ENCODE measurements at regions not wholly inside any gene's neighbourhood (a gene's known extent, or its start where the extent isn't known, plus 50 kb on each side); places are given as distances from the start of the nearest gene placed in this dataset.

DNA sequence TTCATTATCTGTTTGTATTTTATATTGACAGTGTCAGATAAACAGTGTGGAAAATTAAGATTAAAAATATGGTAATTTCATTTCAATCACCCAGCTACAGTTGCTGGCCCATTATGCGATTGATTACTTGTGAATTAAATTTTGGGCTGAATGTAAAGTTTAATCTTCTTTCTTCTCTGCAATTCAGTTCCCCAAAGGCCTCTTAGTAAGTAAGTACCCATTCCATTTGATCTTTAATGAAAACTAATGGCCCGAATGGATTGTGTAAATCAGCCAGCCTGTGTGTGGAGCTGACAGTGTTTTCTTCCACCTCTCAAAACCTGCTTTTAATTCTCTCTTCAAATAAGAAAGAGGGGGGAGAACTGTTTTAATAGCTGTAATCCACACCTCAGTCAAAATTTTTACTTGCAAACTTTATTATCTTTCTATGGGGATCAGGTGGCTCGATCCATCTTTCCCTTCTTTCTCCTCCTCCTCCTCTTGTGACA, 307.1 kb downstream of the IL20RB start:
- no peaks in the 10 kb centered on the region for H3K9me3 ChIP-seq
- H3K27me3 ChIP-seq (replicated peaks in 1 of 7) = peaks cover 0 to 11% (median 0%) of the 10 kb centered on the region in 7 donors
- H3K36me3 ChIP-seq = no peaks in the 10 kb centered on the region
- TF ChIP-seq, protein P1, sequence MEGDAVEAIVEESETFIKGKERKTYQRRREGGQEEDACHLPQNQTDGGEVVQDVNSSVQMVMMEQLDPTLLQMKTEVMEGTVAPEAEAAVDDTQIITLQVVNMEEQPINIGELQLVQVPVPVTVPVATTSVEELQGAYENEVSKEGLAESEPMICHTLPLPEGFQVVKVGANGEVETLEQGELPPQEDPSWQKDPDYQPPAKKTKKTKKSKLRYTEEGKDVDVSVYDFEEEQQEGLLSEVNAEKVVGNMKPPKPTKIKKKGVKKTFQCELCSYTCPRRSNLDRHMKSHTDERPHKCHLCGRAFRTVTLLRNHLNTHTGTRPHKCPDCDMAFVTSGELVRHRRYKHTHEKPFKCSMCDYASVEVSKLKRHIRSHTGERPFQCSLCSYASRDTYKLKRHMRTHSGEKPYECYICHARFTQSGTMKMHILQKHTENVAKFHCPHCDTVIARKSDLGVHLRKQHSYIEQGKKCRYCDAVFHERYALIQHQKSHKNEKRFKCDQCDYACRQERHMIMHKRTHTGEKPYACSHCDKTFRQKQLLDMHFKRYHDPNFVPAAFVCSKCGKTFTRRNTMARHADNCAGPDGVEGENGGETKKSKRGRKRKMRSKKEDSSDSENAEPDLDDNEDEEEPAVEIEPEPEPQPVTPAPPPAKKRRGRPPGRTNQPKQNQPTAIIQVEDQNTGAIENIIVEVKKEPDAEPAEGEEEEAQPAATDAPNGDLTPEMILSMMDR (IDR thresholded peaks at IDR 0.05 in 8 of 11, conservative IDR thresholded peaks at IDR 0.05 in 3 of 11) = no peak
- TF ChIP-seq POLR2AphosphoS5 (IDR thresholded peaks at IDR 0.05) (no peak), POLR2A (IDR thresholded peaks at IDR 0.05) (no peak)
- 79 to 84% (median 81%) methylated on average over 3 of the region's 3 CpGs for WGBS, 5 donors
- DNase-seq = no peak
- no peak overlapping the region for H3K27ac ChIP-seq
- no peaks in the 10 kb centered on the region for H3K4me1 ChIP-seq
- intact Hi-C loops (cut with DNase I; ENCODE audit: low total_unique reads) = no loop called here
- no peak overlapping the region for H3K4me3 ChIP-seq

DNA sequence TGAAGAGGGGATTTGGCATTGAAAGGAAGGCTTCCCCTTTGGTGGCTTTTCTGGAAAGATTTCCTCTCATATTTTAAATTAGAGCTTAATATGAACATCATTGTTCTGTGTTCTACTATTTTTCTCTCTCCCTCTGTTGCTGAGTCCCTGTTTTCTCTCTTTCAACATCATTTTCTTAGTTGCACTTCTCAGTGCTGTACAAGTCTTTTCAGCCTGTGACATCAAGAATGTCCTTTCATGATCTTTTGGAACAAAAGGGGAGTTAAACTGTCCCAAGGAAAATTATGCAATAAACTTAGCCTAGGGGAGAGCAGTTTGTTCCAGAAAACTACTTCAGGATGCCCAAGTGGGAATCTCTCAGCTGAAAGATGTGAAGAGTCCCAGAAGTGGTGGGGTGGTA, 325.1 kb downstream of the IL20RB start:
- no peak for TF ChIP-seq POLR2A (IDR thresholded peaks at IDR 0.05)
- no peak for TF ChIP-seq POLR2AphosphoS5 (IDR thresholded peaks at IDR 0.05)
- TF ChIP-seq, protein P1 (IDR thresholded peaks at IDR 0.05 in 8 of 11, conservative IDR thresholded peaks at IDR 0.05 in 3 of 11) = no peak
- H3K36me3 ChIP-seq = no peaks in the 10 kb centered on the region
- no peak overlapping the region for H3K27ac ChIP-seq
- no peaks in the 10 kb centered on the region for H3K27me3 ChIP-seq (replicated peaks in 1 of 7)
- no peaks in the 10 kb centered on the region for H3K9me3 ChIP-seq
- H3K4me1 ChIP-seq = no peaks in the 10 kb centered on the region
- H3K4me3 ChIP-seq = no peak overlapping the region
- no peak for DNase-seq
- intact Hi-C loops (cut with DNase I; ENCODE audit: low total_unique reads) = no loop called here

DNA sequence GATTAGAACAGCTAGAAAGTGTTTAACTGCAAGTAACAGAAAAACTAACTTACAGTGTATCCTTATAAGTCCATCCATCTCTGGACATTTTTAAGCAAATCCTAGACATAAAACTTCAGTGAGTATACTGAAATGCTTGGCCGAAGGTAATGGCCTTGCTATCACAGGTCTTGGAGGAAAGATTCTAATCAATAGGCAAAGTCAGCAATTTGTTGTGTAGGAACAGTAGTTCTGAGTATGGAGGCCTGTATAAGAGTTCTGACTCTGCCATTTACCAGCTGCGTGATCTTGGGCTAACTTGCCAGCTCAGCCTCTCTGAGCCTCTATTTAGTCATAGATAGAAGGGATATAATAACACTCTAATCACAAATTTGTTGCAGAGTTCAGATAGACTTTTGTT, 328.1 kb downstream of the IL20RB start:
- Histone ChIP-seq H3K9me3 (no peaks in the 10 kb centered on the region), H3K27ac (no peak overlapping the region), H3K4me1 (no peaks in the 10 kb centered on the region), H3K27me3 (replicated peaks in 1 of 7) (no peaks in the 10 kb centered on the region), H3K36me3 (no peaks in the 10 kb centered on the region), H3K4me3 (no peak overlapping the region)
- no peak for DNase-seq
- WGBS, 5 donors = 81 to 93% (median 84%) methylated on average over 2 of the region's 2 CpGs
- intact Hi-C loops (cut with DNase I; ENCODE audit: low total_unique reads) = no loop called here
- TF ChIP-seq, protein P1 (IDR thresholded peaks at IDR 0.05 in 8 of 11, conservative IDR thresholded peaks at IDR 0.05 in 3 of 11) = no peak
- TF ChIP-seq POLR2AphosphoS5 (IDR thresholded peaks at IDR 0.05) (no peak), POLR2A (IDR thresholded peaks at IDR 0.05) (no peak)

DNA sequence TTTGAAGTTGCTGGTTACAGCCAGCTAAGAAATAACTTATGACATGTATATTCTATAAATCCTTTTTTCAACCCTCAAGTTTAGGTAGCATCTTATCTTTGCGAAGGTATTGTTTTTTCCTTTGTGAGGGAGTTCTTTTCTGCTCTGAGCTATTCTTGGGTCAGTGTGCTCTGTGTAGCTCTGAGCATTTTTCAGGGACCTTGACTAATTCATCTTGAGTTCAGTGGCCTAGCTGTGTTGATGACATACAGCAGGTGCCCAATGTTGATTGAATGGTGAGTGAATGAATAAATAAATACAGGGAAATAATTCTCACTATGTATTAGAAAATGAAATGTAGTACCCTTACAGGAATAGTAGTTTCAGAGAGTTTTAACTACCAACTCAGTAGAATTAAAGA, 335.3 kb downstream of the IL20RB start:
- TF ChIP-seq, protein P1 (IDR thresholded peaks at IDR 0.05 in 8 of 11, conservative IDR thresholded peaks at IDR 0.05 in 3 of 11) = no peak
- TF ChIP-seq POLR2A (IDR thresholded peaks at IDR 0.05) = no peak
- TF ChIP-seq POLR2AphosphoS5 (IDR thresholded peaks at IDR 0.05) = no peak
- Histone ChIP-seq H3K36me3 (no peaks in the 10 kb centered on the region), H3K27me3 (replicated peaks in 1 of 7) (no peaks in the 10 kb centered on the region), H3K9me3 (no peaks in the 10 kb centered on the region), H3K27ac (no peak overlapping the region), H3K4me1 (no peaks in the 10 kb centered on the region), H3K4me3 (no peak overlapping the region)
- intact Hi-C loops (cut with DNase I; ENCODE audit: low total_unique reads) = no loop called here
- DNase-seq = no peak
- WGBS, 5 donors = 78 to 97% (median 89%) methylated on average over 1 of the region's 1 CpG
